Activated T-cell treated with anti-CD3 and anti-CD28 coated beads, Interleukin-2, amount 50 U/mL, for 4 hours (primary cell): ENCODE measurements at regions not wholly inside any gene's neighbourhood (a gene's known extent, or its start where the extent isn't known, plus 50 kb on each side); places are given as distances from the start of the nearest gene placed in this dataset.

ENCODE experiments used
- ATAC-seq, 2 donors: fragments of 200-7000 bp; cut with Tn5 transposase; one replicate each; pipeline ENCODE4 v1.10.0; 2021
- DNase-seq: peaks from one replicate; pipeline ENCODE4 v3.0.0-alpha.2; 2020
- H3K27me3 Mint-ChIP-seq: one replicate; pipeline ENCODE4 v1.8.0; 2021; ENCODE audit warnings: low read depth, mixed read lengths
- H3K36me3 Mint-ChIP-seq: one replicate; pipeline ENCODE4 v1.8.0; 2022; ENCODE audit warnings: mixed read lengths; ENCODE audit not compliant: insufficient read depth
- H3K4me1 Mint-ChIP-seq: one replicate; pipeline ENCODE4 v1.8.0; 2021; ENCODE audit warnings: low read depth, mixed read lengths
- H3K4me3 Mint-ChIP-seq: one replicate; pipeline ENCODE4 v1.8.0; 2021; ENCODE audit warnings: mild to moderate bottlenecking, moderate library complexity, mixed read lengths
- H3K9me3 Mint-ChIP-seq: one replicate; pipeline ENCODE4 v1.8.0; 2021; ENCODE audit warnings: mixed read lengths

DNA sequence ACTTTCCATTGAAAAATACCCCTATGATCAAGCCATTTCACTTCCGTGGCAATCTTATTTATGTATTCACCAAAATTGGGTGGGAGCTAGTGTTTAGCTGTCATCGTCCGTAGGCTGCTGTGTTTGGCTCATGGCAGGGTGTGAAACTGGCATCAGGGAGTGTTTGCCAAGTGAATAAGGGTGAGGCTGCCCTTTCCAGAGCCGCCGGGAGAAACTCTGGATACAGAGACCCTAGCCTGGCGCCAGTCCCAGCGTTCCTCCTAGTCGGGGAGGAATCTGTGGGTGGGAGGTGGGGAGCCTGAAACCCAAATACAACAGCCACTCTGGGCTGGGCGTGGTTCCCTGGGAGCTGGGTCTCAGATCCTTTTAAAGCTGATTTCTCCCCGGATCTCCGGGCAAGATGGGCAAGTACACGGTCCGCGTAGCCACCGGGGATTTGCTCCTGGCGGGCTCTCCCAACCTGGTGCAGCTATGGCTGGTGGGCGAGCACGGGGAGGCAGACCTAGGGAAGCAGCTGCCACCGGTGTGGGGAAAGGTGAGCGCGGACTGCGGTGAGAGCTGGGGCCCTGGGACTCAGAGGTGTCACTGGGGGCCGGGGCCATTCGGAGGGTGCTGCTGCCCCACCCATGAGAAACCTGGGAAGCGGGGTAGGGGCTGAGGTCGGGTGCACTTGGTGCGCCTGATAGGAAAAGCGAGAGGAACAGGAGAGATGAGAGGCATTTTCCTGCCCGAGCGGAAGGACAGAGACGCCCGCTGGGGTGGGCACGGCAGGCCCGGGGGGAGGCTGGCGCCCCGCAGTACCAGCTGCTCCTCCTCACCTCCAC, 62.1 kb upstream of the TEKT1 start:
- Mint-ChIP-seq H3K36me3 (peaks cover 10% of the 10 kb centered on the region), H3K4me1 (no peaks in the 10 kb centered on the region), H3K27me3 (peaks cover 49% of the 10 kb centered on the region), H3K9me3 (peaks cover 7% of the 10 kb centered on the region), H3K4me3 (no peak overlapping the region)
- ATAC-seq (no peak), DNase-seq (no peak)

GRCh38 chr17:6894206-6894528, 62.6 kb upstream of the TEKT1 start:
- ATAC-seq (no peak), DNase-seq (no peak)
- Mint-ChIP-seq H3K27me3 (peaks cover 47% of the 10 kb centered on the region), H3K36me3 (peaks cover 10% of the 10 kb centered on the region), H3K9me3 (peaks cover 4% of the 10 kb centered on the region), H3K4me3 (no peak overlapping the region), H3K4me1 (no peaks in the 10 kb centered on the region)

GRCh38 chr17:6901086-6901485, 69.6 kb upstream of the TEKT1 start:
- Mint-ChIP-seq H3K4me1 (no peaks in the 10 kb centered on the region), H3K27me3 (peaks cover 12% of the 10 kb centered on the region), H3K36me3 (peaks cover 6% of the 10 kb centered on the region), H3K9me3 (no peaks in the 10 kb centered on the region), H3K4me3 (no peak overlapping the region)
- ATAC-seq (no peak), DNase-seq (no peak)

GRCh38 chr17:6903326-6903900, 71.9 kb upstream of the TEKT1 start:
- H3K9me3 Mint-ChIP-seq = no peaks in the 10 kb centered on the region
- no peak overlapping the region for H3K4me3 Mint-ChIP-seq
- peaks cover 2% of the 10 kb centered on the region for H3K27me3 Mint-ChIP-seq
- ATAC-seq (no peak), DNase-seq (no peak)
- no peaks in the 10 kb centered on the region for H3K4me1 Mint-ChIP-seq
- no peaks in the 10 kb centered on the region for H3K36me3 Mint-ChIP-seq

GRCh38 chr17:6908807-6909206, 77.3 kb upstream of the TEKT1 start:
- DNase-seq (no peak), ATAC-seq (no peak)
- Mint-ChIP-seq H3K4me3 (no peak overlapping the region), H3K9me3 (no peaks in the 10 kb centered on the region), H3K27me3 (peaks cover 4% of the 10 kb centered on the region), H3K4me1 (peaks cover 9% of the 10 kb centered on the region), H3K36me3 (no peaks in the 10 kb centered on the region)

- Mint-ChIP-seq H3K36me3 (no peaks in the 10 kb centered on the region), H3K4me3 (no peak overlapping the region), H3K4me1 (peaks cover 15% of the 10 kb centered on the region), H3K27me3 (peaks cover 7% of the 10 kb centered on the region), H3K9me3 (no peaks in the 10 kb centered on the region)
- ATAC-seq (no peak), DNase-seq (no peak)
These were observed 79.6 kb upstream of the TEKT1 start for GRCh38 chr17:6910987-6911603.

DNA sequence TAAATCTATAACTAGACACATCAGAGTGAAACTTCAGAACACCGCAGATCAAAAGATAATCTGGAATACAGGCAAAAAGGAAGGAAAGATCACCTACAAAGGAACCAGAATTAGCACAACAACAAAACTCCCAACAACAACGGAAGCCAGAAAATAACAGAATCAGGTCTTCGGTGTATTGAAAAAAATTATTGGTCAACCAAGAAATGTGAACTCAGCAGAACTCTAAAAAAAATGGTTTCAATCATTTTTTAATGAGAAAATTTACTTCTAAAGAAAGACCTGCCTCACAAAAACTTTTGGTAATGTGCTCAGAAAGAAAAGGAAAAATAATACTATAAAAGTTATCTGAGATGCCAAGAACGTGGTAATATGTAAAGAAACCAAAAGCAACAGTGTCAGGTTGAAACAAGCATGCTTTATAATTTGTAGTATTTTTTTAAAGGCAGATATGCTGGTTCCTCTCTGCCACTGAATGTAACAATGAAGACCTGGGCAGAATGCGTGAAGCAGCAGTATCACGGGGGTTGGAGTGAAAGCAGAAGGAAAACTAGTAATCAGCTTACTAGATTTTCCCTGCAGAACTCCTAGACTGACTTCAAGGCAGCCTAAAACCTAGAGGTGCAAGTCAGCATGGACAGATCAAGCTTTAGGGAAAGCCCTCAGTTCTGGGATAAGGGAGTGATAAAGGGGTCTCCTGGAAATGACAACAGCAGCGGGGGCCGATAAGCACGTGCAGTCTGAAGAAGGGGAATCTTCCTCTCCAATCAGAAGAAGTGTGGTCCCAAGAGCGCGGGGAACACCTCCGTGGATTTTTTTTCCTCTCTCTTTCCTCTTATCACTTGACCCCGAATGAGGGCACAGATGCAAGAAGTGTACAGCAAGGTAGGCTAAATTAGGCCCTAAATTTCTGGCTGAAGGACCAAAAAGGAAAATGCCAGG, 80.9 kb upstream of the TEKT1 start:
- Mint-ChIP-seq H3K4me3 (no peak overlapping the region), H3K4me1 (peaks cover 15% of the 10 kb centered on the region), H3K36me3 (no peaks in the 10 kb centered on the region), H3K27me3 (peaks cover 7% of the 10 kb centered on the region), H3K9me3 (no peaks in the 10 kb centered on the region)
- no peak for ATAC-seq
- no peak for DNase-seq

DNA sequence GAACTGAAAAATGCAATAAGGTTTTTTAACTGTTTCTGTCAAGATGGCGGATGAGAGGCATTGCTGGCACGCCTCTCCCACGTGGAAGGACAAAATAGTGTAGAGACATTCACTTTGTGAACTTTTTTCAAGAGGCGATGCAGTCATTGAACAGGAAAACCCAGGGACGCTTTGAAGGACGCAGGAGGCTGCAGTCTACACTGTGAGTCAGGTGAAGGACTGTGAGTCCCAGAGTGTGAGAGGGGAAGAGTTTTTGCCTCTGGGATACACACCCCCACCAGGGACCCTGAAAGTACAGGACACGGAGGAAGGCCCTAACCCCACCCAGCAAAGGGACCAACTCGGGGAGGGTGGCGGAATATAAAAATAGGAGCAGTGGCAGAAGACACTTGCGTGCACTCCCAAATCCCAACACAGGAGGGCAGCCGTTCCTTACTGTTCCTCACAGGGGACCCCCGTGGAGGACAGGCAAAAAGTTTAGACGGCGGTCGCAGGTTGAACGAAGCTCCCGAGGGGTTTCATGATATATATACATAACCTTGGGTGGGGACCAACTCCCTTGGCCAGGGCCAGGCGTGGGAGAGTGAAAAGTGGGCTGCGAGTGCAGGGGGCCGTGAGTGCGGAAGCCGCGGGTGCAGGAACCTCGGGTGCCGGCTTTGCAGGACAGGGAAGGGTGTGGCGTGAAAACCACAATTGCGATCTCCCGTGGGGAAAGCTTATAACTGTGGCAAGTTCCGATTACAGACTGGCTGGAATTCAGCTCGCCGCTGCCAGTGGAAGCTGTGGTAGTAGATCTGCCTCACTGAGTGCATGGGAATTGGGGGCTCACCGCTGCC, 82.0 kb upstream of the ALOX12 start:
- Mint-ChIP-seq H3K9me3 (no peaks in the 10 kb centered on the region), H3K4me3 (peak overlapping the region; percentile 84), H3K27me3 (peaks cover 7% of the 10 kb centered on the region), H3K4me1 (peaks cover 15% of the 10 kb centered on the region), H3K36me3 (no peaks in the 10 kb centered on the region)
- DNase-seq (peak; percentile 75), ATAC-seq (peak; percentile 86 to 91)

- peaks cover 7% of the 10 kb centered on the region for H3K27me3 Mint-ChIP-seq
- DNase-seq = no peak
- peaks cover 15% of the 10 kb centered on the region for H3K4me1 Mint-ChIP-seq
- no peak overlapping the region for H3K4me3 Mint-ChIP-seq
- no peaks in the 10 kb centered on the region for H3K36me3 Mint-ChIP-seq
- ATAC-seq = no peak
- H3K9me3 Mint-ChIP-seq = no peaks in the 10 kb centered on the region
These were observed 81.1 kb upstream of the ALOX12 start for GRCh38 chr17:6914711-6915110.

- peaks cover 7% of the 10 kb centered on the region for H3K27me3 Mint-ChIP-seq
- no peak overlapping the region for H3K4me3 Mint-ChIP-seq
- H3K36me3 Mint-ChIP-seq = no peaks in the 10 kb centered on the region
- no peaks in the 10 kb centered on the region for H3K9me3 Mint-ChIP-seq
- peaks cover 15% of the 10 kb centered on the region for H3K4me1 Mint-ChIP-seq
- DNase-seq = no peak
- no peak for ATAC-seq
These were observed 80.2 kb upstream of the ALOX12 start for GRCh38 chr17:6915620-6916019.

DNA sequence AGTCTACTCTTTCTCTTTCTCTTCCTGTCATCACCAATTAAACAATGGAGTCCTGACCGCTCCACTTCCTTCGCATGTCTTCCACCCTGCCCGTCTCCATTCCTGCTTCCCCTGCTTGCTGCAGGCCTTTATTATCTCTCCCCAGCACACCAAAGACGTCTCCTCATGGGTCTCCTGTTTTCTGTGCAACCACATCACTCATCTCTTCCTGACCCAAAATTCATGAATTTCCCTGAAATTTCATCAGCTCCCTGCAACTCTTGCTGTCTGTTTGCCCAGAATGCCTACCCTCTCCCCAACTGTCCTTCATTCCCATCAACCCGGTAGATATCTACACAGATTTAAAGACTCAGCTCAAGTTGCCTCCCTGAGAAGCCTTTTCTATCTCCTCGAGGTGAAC, 76.7 kb upstream of the ALOX12 start:
- no peak for DNase-seq
- no peak for ATAC-seq
- Mint-ChIP-seq H3K27me3 (no peaks in the 10 kb centered on the region), H3K36me3 (peaks cover 4% of the 10 kb centered on the region), H3K9me3 (no peaks in the 10 kb centered on the region), H3K4me1 (peaks cover 10% of the 10 kb centered on the region), H3K4me3 (no peak overlapping the region)

- ATAC-seq (no peak), DNase-seq (no peak)
- Mint-ChIP-seq H3K36me3 (peaks cover 8% of the 10 kb centered on the region), H3K27me3 (no peaks in the 10 kb centered on the region), H3K9me3 (no peaks in the 10 kb centered on the region), H3K4me3 (no peak overlapping the region), H3K4me1 (peaks cover 18% of the 10 kb centered on the region)
These were observed 72.5 kb upstream of the ALOX12 start for GRCh38 chr17:6923385-6923784.

DNA sequence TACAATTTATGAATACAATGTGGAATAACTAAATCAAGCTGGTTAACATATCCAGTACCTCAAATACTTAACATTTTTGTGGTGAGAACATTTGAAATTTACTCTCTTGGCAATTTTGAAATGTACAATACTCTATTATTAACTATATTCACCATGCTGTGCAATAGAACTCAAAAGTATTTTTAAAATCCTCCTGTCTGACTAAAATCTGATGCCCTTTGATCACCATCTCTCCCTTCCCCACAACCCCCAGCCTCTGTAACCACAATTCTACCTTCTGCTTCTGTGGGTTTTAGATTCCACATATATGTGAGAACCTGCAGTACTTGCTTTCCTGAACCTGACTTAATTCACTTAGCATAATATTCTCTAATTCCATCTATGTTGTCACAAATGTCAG, 71.6 kb upstream of the ALOX12 start:
- H3K36me3 Mint-ChIP-seq = peaks cover 8% of the 10 kb centered on the region
- H3K4me3 Mint-ChIP-seq = no peak overlapping the region
- peaks cover 18% of the 10 kb centered on the region for H3K4me1 Mint-ChIP-seq
- no peak for DNase-seq
- no peak for ATAC-seq
- peaks cover under 1% of the 10 kb centered on the region for H3K27me3 Mint-ChIP-seq
- H3K9me3 Mint-ChIP-seq = no peaks in the 10 kb centered on the region
